OCI-LY1 (cell line): ENCODE measurements at regions not wholly inside any gene's neighbourhood (a gene's known extent, or its start where the extent isn't known, plus 50 kb on each side); places are given as distances from the start of the nearest gene placed in this dataset.

Experiments used
- H2AFZ ChIP-seq: fragments of 200-600 bp; sonication (generic), shearing (Covaris generic); 2 replicates; pipeline ENCODE4 v1.6.0; 2014; ENCODE audit warnings: antibody characterized with exemption, mild to moderate bottlenecking, low read length
- H3F3A ChIP-seq: fragments of 200-600 bp; sonication (generic), shearing (Covaris generic); 2 replicates; pipeline ENCODE4 v1.6.0; 2014; ENCODE audit warnings: mild to moderate bottlenecking, antibody characterized with exemption, low read length, moderate library complexity; ENCODE audit not compliant: insufficient read depth
- H3K27ac ChIP-seq: fragments of 200-600 bp; sonication (generic); 2 replicates; pipeline ENCODE4 v1.5.1; 2014; ENCODE audit warnings: low read length, mixed run types, mild to moderate bottlenecking, low read depth; ENCODE audit not compliant: poor library complexity, severe bottlenecking
- H3K27me3 ChIP-seq: fragments of 200-600 bp; sonication (generic); 2 replicates; pipeline ENCODE4 v1.6.0; 2014; ENCODE audit warnings: antibody characterized with exemption, mild to moderate bottlenecking, low read length, moderate library complexity; ENCODE audit not compliant: insufficient read depth
- H3K36me3 ChIP-seq: fragments of 200-600 bp; sonication (generic); 2 replicates; pipeline ENCODE4 v1.6.1; 2014; ENCODE audit warnings: mild to moderate bottlenecking, antibody characterized with exemption, low read length, moderate library complexity, mixed read lengths; ENCODE audit not compliant: insufficient read depth
- H3K4me1 ChIP-seq: fragments of 200-600 bp; sonication (generic); 2 replicates; pipeline ENCODE4 v1.5.1; 2014; ENCODE audit warnings: mild to moderate bottlenecking, low read length, moderate library complexity; ENCODE audit not compliant: insufficient read depth, severe bottlenecking
- H3K4me2 ChIP-seq: fragments of 200-600 bp; sonication (generic), shearing (Covaris generic); 2 replicates; pipeline ENCODE4 v1.6.1; 2014; ENCODE audit warnings: low read length
- H3K4me3 ChIP-seq: fragments of 200-600 bp; sonication (generic); 2 replicates; pipeline ENCODE4 v1.5.1; 2014; ENCODE audit warnings: low read length, low read depth, mild to moderate bottlenecking, mixed read lengths; ENCODE audit not compliant: poor library complexity, severe bottlenecking
- H3K79me2 ChIP-seq: fragments of 200-600 bp; shearing (Covaris generic); 2 replicates; pipeline ENCODE4 v1.6.1; 2016; ENCODE audit warnings: mixed run types, low read length, mixed read lengths; ENCODE audit not compliant: insufficient read depth
- H3K9ac ChIP-seq: fragments of 200-600 bp; sonication (generic), shearing (Covaris generic); 2 replicates; pipeline ENCODE4 v1.6.1; 2014; ENCODE audit warnings: mild to moderate bottlenecking, low read length, mixed read lengths
- H3K9me2 ChIP-seq: fragments of 200-600 bp; sonication (generic), shearing (Covaris generic); 2 replicates; pipeline ENCODE4 v1.6.1; 2014; ENCODE audit warnings: low read depth, mild to moderate bottlenecking, low read length, mixed read lengths
- H3K9me3 ChIP-seq: fragments of 200-600 bp; shearing (Covaris generic); 2 replicates; pipeline ENCODE4 v1.6.1; 2014; ENCODE audit warnings: low read length, mixed read lengths
- H4K20me1 ChIP-seq: fragments of 200-600 bp; sonication (generic), shearing (Covaris generic); 2 replicates; pipeline ENCODE4 v1.6.0; 2016; ENCODE audit warnings: mild to moderate bottlenecking, low read length; ENCODE audit not compliant: insufficient read depth
- CTCF ChIP-seq: fragments of 200-600 bp; sonication (generic), shearing (Covaris generic); IDR thresholded peaks from 2 replicates; pipeline ENCODE4 v1.5.1; 2017; ENCODE audit warnings: mild to moderate bottlenecking, antibody characterized with exemption, low read length, moderate library complexity, mixed read lengths
- EZH2 ChIP-seq: fragments of 200-600 bp; sonication (generic), shearing (Covaris generic); IDR thresholded peaks from 2 replicates; pipeline ENCODE4 v1.8.0; 2017; ENCODE audit warnings: borderline replicate concordance, mixed run types, mild to moderate bottlenecking, antibody characterized with exemption, low read length, moderate library complexity, mixed read lengths

- no peaks in the 10 kb centered on the region for H3K36me3 ChIP-seq
- H3K9me2 ChIP-seq: no peaks in the 10 kb centered on the region
- no peak overlapping the region for H3K4me3 ChIP-seq
- no peaks in the 10 kb centered on the region for H3K79me2 ChIP-seq
- TF ChIP-seq CTCF (no peak), EZH2 (no peak)
- H2AFZ ChIP-seq: no peak overlapping the region
- H4K20me1 ChIP-seq: no peaks in the 10 kb centered on the region
- H3K4me1 ChIP-seq: no peaks in the 10 kb centered on the region
- no peak overlapping the region for H3K4me2 ChIP-seq
- no peak overlapping the region for H3K27ac ChIP-seq
- H3K9ac ChIP-seq: no peak overlapping the region
- no peaks in the 10 kb centered on the region for H3K9me3 ChIP-seq
- no peaks in the 10 kb centered on the region for H3F3A ChIP-seq
- no peaks in the 10 kb centered on the region for H3K27me3 ChIP-seq
These were observed 88.7 kb upstream of the PLPP4 start for GRCh38 chr10:120368338-120368737.

GRCh38 chr10:120368927-120369326 is 88.1 kb upstream of the PLPP4 start:
- H3K9ac ChIP-seq: no peak overlapping the region
- H3K4me2 ChIP-seq: no peak overlapping the region
- H3K36me3 ChIP-seq: no peaks in the 10 kb centered on the region
- H2AFZ ChIP-seq: no peak overlapping the region
- no peak overlapping the region for H3K27ac ChIP-seq
- no peaks in the 10 kb centered on the region for H3K27me3 ChIP-seq
- no peaks in the 10 kb centered on the region for H3K4me1 ChIP-seq
- no peaks in the 10 kb centered on the region for H3K79me2 ChIP-seq
- no peaks in the 10 kb centered on the region for H4K20me1 ChIP-seq
- no peaks in the 10 kb centered on the region for H3K9me2 ChIP-seq
- no peak overlapping the region for H3K4me3 ChIP-seq
- no peaks in the 10 kb centered on the region for H3K9me3 ChIP-seq
- TF ChIP-seq EZH2 (no peak), CTCF (no peak)
- no peaks in the 10 kb centered on the region for H3F3A ChIP-seq

DNA sequence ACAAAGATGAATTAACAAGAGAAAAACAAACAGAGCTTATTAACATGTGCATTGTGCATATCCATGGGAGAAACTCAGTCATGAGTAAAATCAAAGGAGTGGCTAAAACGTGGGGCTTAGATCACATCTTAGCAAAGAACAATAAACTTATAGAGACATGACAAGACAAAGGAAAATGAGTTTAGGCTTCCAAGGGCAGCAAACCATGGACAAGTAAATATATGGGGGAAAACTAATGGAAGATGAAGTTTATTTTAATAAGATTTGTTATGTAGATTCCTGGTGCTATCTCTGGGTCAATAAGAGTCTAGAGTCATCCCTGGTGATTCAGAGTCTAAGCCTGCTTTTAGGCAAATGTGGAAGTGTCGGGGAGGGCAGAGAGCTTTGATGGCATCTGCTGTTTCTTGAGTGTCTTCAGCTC is 87.2 kb upstream of the PLPP4 start:
- H3K4me2 ChIP-seq: no peak overlapping the region
- no peak overlapping the region for H3K4me3 ChIP-seq
- no peaks in the 10 kb centered on the region for H3K27me3 ChIP-seq
- H3K79me2 ChIP-seq: no peaks in the 10 kb centered on the region
- no peaks in the 10 kb centered on the region for H3K9me2 ChIP-seq
- H3F3A ChIP-seq: no peaks in the 10 kb centered on the region
- no peaks in the 10 kb centered on the region for H3K9me3 ChIP-seq
- H3K27ac ChIP-seq: no peak overlapping the region
- no peaks in the 10 kb centered on the region for H3K36me3 ChIP-seq
- no peak for TF ChIP-seq CTCF
- no peak for TF ChIP-seq EZH2
- H2AFZ ChIP-seq: no peak overlapping the region
- no peaks in the 10 kb centered on the region for H3K4me1 ChIP-seq
- no peak overlapping the region for H3K9ac ChIP-seq
- no peaks in the 10 kb centered on the region for H4K20me1 ChIP-seq
